ENCODE measurements at regions not wholly inside any gene's neighbourhood (a gene's known extent, or its start where the extent isn't known, plus 50 kb on each side); places are given as distances from the start of the nearest gene placed in this dataset.

DNA sequence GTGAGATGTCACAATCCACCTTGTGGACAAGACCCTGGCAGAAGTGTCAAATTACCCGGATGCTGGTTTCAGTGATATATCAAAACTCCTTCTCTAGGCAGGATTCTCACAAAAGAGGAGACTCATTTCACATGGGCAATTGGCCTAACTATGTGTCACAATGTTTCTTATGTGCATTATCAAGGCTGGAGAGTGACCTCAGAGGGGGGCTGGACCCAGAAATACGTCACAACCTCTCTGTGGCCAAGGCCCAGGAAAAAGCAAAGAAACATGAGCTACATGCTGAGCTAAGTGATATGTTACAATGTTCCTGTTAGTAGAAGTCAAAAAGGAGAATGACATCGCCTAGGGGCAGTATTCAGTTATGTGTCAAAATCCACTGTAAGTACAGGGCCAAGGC lies 1031.2 kb upstream of the AMELY start:
- ATAC-seq (no peak), DNase-seq (no peak)
- Mint-ChIP-seq H3K4me1 (no peaks in the 10 kb centered on the region), H3K27me3 (no peaks in the 10 kb centered on the region), H3K27ac (no peak overlapping the region), H3K9me3 (no peaks in the 10 kb centered on the region), H3K4me3 (no peak overlapping the region)

DNA sequence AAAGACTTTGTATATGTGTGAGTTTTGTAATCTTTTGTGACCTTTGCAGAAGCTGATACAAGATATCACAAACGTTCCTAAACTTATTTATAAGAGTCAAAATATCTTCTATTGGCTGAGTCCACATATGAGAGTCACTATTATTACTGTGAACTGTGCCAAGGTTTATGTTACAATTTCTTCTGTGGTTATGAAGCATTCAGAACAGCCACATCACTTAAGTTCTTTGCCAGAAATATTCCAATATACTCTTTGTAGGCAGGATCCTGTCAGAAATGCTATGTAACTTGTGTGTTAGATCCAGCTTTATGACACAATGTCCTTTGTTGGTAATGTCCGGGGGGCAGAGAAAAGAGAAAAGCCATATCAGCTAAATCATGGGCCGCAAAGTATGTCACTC lies 1030.3 kb upstream of the AMELY start:
- Mint-ChIP-seq H3K4me1 (no peaks in the 10 kb centered on the region), H3K27ac (no peak overlapping the region), H3K27me3 (no peaks in the 10 kb centered on the region), H3K9me3 (no peaks in the 10 kb centered on the region), H3K4me3 (no peak overlapping the region)
- DNase-seq (no peak), ATAC-seq (no peak)

DNA sequence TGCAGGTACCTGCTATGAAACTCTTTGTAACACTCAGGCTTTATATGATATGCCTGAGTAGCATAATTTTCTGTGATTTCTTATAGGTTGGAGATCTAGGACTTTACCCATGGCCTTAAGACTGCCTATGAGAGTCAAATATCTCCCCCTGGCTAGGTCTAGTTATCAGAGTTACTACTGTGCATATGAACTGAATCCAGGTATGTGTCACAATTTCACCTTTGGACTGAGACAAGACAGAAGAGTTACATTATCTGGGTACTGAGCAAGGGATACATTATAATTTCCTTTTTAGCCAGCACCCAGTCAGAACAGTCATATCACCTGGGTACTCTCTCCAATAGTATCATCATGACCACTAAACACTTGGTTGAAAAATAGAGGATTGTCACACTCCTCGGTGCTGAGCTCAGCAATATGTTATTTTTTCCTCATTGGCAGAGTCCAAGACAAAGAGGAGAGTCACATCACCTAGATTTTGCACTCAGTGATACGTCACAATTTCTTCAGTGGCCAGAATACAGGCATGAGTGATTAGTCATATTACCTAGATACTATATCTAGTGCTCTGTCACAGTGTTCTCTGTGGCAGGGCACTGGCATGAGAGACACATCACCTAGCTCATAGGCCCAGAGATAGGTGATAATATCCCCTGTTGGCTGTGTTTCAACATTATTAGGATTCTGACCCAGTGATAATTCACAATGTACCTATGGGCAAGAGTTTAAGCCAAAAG lies 1027.6 kb upstream of the AMELY start:
- Mint-ChIP-seq H3K4me3 (no peak overlapping the region), H3K9me3 (no peaks in the 10 kb centered on the region), H3K4me1 (no peaks in the 10 kb centered on the region), H3K27ac (no peak overlapping the region), H3K27me3 (no peaks in the 10 kb centered on the region)
- ATAC-seq: peak; percentile 35
- DNase-seq: no peak

DNA sequence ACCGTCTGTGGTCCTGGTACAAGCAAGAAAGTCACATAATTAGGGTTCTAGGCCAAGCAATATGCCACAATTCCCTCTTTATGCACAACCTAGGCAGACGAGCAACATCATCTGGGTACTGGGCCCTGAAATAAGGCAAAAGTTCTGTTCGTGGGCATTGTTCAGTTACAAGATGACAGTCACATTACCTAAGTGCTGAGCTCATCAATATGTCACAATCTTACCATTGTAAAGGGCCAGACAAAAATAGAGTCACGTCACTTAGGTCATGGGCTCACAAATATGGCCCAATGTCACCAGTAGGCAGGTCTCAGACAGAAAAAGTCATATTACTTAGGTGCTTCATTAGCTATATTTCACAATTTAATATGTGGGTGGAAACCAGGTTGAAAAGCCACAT lies 1025.3 kb upstream of the AMELY start:
- H3K4me3 Mint-ChIP-seq: no peak overlapping the region
- H3K27me3 Mint-ChIP-seq: no peaks in the 10 kb centered on the region
- DNase-seq (no peak), ATAC-seq (no peak)
- no peak overlapping the region for H3K27ac Mint-ChIP-seq
- H3K9me3 Mint-ChIP-seq: no peaks in the 10 kb centered on the region
- no peaks in the 10 kb centered on the region for H3K4me1 Mint-ChIP-seq

DNA sequence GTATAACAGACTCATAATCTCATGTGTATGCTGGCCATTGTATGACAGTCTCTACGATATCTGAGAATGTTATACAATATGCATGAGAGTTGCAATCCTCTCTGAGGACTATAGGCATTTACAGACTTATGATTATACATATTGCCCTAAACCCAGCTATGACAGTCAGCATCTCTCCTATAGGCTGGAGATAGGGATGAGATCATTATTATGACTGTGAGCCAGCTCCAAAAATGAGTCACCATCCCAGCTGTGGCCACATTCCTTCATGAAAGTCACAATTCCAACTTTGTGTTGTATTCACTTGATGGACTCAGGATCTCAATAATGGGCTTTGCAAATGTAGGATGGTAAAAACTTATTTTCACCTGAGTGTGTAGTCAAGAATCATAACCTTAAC lies 1024.5 kb upstream of the AMELY start:
- no peak for ATAC-seq
- no peaks in the 10 kb centered on the region for H3K27me3 Mint-ChIP-seq

DNA sequence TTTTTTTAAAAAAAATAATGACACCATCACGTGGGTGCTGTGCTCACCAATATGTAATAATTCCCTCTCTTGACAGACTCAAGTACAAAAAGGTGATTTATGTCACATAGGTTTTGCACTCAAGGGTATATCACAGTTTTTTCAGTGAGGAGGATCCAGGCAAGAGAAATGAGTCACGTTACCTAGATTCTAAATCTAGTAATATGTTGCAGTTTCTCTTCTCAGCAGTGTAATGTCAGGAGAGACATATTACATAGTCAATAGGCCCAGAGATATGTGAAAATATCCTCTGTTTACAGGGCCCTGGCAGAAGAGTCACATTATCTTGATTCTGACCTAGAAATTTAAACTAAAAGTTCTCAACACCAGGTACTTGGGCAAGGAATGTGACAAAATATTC lies 1024.1 kb upstream of the AMELY start:
- DNase-seq (no peak), ATAC-seq (peak; percentile 30)
- no peaks in the 10 kb centered on the region for H3K27me3 Mint-ChIP-seq
- no peak overlapping the region for H3K27ac Mint-ChIP-seq
- H3K4me3 Mint-ChIP-seq: no peak overlapping the region
- no peaks in the 10 kb centered on the region for H3K4me1 Mint-ChIP-seq
- no peaks in the 10 kb centered on the region for H3K9me3 Mint-ChIP-seq

More for the DNA sequence above, 1024.5 kb upstream of the AMELY start:
- DNase-seq: no peak
- Mint-ChIP-seq H3K4me1 (no peaks in the 10 kb centered on the region), H3K9me3 (no peaks in the 10 kb centered on the region), H3K27ac (no peak overlapping the region), H3K4me3 (no peak overlapping the region)

DNA sequence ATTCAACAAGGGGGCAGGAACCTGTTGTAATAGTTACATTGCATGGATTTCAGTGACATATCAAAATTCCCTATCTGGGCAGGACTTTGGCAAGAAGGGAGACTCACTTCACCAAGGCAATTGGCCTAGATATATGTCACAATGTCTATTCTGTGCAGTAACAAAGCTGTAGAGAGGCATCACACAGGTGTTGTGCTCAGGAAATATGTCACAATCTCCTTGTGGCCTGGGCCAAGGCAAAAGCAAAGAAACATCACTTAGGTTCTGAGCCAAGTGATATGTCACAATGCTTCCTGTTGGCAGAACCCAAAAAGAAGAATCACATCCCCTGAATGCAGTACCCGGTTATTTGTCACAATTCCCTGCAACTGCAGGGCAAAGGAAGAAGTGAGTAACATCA lies 1020.9 kb upstream of the AMELY start:
- H3K4me1 Mint-ChIP-seq: no peaks in the 10 kb centered on the region
- DNase-seq (no peak), ATAC-seq (no peak)
- H3K27ac Mint-ChIP-seq: no peak overlapping the region
- H3K27me3 Mint-ChIP-seq: no peaks in the 10 kb centered on the region
- H3K9me3 Mint-ChIP-seq: no peaks in the 10 kb centered on the region
- H3K4me3 Mint-ChIP-seq: no peak overlapping the region

DNA sequence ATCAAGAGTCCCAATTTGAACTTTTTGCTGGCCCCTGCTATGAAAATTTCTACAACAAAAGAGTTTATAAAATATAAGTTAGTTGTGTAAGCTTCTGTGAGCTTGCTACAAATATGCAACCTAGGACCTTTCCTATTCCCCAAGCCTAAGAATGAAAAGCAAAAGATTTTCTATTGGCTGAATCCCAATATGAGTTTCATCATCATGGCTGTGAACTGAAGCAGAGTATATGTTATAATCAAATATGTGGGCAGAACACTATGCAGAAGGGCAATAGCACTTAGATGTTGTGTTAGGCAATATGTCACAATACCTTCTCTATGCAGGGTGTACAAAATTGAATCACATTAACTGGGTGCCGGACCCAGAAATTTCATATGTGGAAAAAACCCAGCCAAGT lies 1018.3 kb upstream of the AMELY start:
- H3K9me3 Mint-ChIP-seq: no peaks in the 10 kb centered on the region
- ATAC-seq (no peak), DNase-seq (no peak)
- no peak overlapping the region for H3K27ac Mint-ChIP-seq
- H3K4me1 Mint-ChIP-seq: no peaks in the 10 kb centered on the region
- no peak overlapping the region for H3K4me3 Mint-ChIP-seq
- H3K27me3 Mint-ChIP-seq: no peaks in the 10 kb centered on the region

DNA sequence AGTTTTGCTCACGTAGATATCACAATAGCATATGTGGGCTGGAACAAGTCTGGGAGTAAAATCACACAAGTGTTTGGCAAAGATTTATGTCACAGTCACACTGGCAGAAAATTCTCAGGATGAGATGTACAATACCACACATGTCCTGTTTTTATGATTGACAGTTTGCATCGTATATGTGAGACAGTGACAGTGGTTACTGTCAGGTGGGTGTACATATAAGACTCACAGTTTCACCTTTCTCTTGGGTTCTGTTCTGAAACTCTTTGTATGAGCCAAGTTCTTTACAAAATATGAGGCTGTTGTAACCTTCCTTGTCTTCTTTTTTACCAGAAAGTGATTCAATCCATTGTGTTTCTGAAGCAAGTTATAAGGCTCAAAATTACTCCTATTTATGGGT lies 1012.5 kb upstream of the AMELY start:
- H3K4me1 Mint-ChIP-seq: no peaks in the 10 kb centered on the region
- DNase-seq: no peak
- H3K4me3 Mint-ChIP-seq: no peak overlapping the region
- ATAC-seq: peak; percentile 71
- no peaks in the 10 kb centered on the region for H3K9me3 Mint-ChIP-seq
- H3K27ac Mint-ChIP-seq: peak overlapping the region in 1 of 2 donors; percentile 33
- no peaks in the 10 kb centered on the region for H3K27me3 Mint-ChIP-seq

DNA sequence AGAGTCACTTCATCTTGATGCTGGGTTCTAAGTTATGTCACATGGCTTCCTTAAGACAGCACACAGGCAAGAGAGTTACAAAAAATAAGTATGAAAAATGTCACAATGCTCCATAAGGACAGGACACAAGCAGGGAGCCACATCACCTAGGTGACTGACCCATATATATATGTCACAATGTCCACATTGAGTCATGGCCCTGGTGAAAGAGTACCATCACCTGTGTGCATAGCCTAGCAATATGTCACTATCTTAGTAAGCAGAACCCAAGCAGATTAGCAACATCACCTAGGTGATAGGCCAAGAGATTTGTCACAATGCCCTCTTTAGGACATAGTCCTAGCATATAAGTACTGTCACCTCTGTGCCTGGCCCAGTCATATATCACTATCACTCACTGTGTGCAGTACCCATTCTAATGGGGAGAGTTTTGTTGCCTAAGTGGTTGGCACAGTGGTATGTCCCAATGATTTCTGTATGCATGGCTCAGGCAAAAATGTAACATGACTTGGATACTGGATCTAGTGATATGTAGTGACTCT lies 1012.0 kb upstream of the AMELY start:
- no peaks in the 10 kb centered on the region for H3K9me3 Mint-ChIP-seq
- H3K27me3 Mint-ChIP-seq: no peaks in the 10 kb centered on the region
- ATAC-seq (peak; percentile 86), DNase-seq (peak in 1 of 2 donors; percentile 24)
- H3K27ac Mint-ChIP-seq: peak overlapping the region in 1 of 2 donors; percentile 33
- H3K4me3 Mint-ChIP-seq: no peak overlapping the region
- no peaks in the 10 kb centered on the region for H3K4me1 Mint-ChIP-seq

DNA sequence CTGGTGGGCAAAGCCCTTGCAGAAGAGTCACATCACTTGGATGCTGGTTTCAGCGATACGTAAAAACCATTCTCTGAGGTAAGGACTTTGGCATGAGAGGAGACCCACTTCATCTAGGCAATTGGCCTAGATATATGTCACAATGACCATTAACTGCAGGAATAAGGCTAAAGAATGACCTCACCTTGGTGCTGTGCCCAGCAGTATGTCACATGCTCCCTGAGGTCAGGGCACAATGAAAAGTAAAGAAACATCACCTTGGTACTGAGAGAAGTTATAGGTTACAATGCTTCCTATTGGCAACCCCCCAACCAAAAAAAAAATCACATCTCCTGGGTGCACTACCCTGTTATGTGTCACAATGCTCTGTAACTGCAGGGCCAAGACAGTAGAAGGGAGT lies 1008.8 kb upstream of the AMELY start:
- H3K4me1 Mint-ChIP-seq: no peaks in the 10 kb centered on the region
- no peak overlapping the region for H3K27ac Mint-ChIP-seq
- DNase-seq (no peak), ATAC-seq (no peak)
- H3K9me3 Mint-ChIP-seq: no peaks in the 10 kb centered on the region
- no peaks in the 10 kb centered on the region for H3K27me3 Mint-ChIP-seq
- no peak overlapping the region for H3K4me3 Mint-ChIP-seq

DNA sequence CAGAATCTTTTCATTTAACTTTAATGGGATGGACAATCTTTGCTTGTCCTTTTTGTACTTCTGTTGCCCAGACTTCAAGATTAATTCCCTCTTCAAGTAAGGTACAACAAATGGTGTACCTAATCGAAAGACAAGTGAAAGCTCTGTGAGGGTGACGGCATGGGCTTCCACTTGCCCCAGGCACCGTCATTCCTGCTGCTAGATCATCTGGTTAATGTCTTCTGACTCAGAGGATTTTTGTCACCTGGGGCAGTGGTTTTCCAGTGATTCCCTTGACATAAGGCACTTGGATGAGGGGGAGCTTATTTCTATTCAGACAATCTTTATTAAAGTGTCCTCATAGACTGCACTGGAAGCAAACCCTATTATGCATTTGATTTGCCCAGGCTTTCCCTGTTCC lies 977.0 kb upstream of the AMELY start:
- no peak for ATAC-seq
- H3K27ac Mint-ChIP-seq: no peak overlapping the region
- no peak for DNase-seq

DNA sequence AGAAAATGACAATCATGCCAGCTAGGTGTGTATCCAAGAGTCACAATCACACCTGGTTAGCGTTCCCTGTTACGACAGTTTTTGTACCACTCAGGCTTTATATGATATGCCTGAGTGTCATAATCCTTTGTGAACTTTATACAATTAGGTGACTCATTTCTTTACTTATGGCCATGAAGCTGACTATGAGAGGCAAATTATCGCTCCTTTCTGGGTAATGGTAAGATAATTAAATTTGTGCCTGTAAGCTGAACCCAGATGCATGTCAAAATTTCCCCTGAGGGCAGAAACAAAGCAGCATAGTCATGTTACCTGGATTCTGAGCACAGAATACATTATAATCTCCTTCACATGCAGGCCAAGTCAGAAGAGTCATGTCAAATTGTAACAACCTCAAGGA lies 970.1 kb upstream of the AMELY start:
- H3K9me3 Mint-ChIP-seq: no peaks in the 10 kb centered on the region
- H3K27me3 Mint-ChIP-seq: no peaks in the 10 kb centered on the region

More for the DNA sequence above, 977.0 kb upstream of the AMELY start:
- Mint-ChIP-seq H3K9me3 (no peaks in the 10 kb centered on the region), H3K4me1 (no peaks in the 10 kb centered on the region), H3K27me3 (no peaks in the 10 kb centered on the region), H3K4me3 (no peak overlapping the region)

DNA sequence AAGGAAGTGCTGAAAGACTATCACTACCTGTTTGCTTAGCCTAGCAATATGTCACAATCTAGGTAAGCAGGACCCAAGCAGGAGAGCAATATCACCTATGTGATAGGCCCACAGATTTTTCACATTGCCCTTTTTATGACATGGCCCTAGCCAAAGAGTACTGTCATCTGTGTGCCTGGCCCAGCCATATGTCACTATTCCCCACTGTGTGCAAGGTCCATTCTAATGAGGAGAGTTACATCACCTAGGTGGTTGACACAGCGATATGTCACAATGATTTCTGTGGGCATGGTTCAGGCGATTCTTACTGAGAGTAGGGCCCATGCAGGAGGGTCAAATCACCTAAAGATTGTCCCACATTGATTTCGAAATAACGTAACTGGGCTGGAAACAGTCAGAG lies 967.7 kb upstream of the AMELY start:
- Mint-ChIP-seq H3K4me1 (no peaks in the 10 kb centered on the region), H3K4me3 (no peak overlapping the region), H3K9me3 (no peaks in the 10 kb centered on the region), H3K27ac (no peak overlapping the region), H3K27me3 (no peaks in the 10 kb centered on the region)
- no peak for ATAC-seq
- no peak for DNase-seq

More for the DNA sequence above, 970.1 kb upstream of the AMELY start:
- DNase-seq (no peak), ATAC-seq (no peak)
- H3K4me1 Mint-ChIP-seq: no peaks in the 10 kb centered on the region
- H3K4me3 Mint-ChIP-seq: no peak overlapping the region
- no peak overlapping the region for H3K27ac Mint-ChIP-seq

DNA sequence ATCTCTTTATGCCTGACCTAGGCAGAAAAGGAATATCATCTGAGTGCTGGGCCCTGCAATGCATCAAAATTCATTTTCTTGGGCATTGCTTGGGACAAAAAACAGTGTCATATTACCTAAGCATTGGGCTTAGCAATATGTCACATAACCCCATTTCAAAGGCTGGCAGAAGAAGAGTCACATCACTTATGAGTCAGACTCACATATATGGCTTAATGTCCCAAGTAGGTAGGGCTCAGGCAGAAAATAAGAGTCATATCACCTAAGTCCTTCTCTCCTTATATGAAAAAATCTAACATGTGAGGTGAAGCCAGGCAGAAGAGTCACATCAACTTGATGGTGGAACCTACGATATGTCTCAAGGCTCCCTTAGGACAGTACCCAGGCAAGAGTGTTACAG lies 967.2 kb upstream of the AMELY start:
- no peak for DNase-seq
- peak; percentile 45 for ATAC-seq

DNA sequence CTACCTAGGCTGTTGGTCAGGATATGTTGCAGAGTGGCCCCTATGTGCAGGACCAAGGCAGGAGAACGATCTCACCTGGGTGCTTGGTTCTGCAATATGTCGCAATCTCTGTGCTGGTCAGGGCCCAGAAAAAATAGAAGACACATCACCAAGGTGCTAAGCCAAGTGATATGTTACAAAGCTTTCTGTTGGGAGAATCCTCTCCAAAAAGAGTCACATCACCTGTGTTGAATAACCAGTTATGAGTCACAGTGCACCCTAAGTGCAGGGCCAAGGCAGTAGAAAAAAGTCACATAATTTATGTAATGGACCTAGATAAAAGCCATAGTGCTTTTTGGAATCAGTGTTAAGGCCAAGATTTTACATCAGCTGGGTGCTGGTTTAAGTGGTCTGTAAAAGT lies 965.9 kb upstream of the AMELY start:
- Mint-ChIP-seq H3K27ac (no peak overlapping the region), H3K4me1 (no peaks in the 10 kb centered on the region), H3K27me3 (no peaks in the 10 kb centered on the region), H3K4me3 (no peak overlapping the region), H3K9me3 (no peaks in the 10 kb centered on the region)
- ATAC-seq (no peak), DNase-seq (no peak)

More for the DNA sequence above, 967.2 kb upstream of the AMELY start:
- H3K4me3 Mint-ChIP-seq: no peak overlapping the region
- no peaks in the 10 kb centered on the region for H3K27me3 Mint-ChIP-seq
- no peak overlapping the region for H3K27ac Mint-ChIP-seq
- no peaks in the 10 kb centered on the region for H3K9me3 Mint-ChIP-seq
- H3K4me1 Mint-ChIP-seq: no peaks in the 10 kb centered on the region

DNA sequence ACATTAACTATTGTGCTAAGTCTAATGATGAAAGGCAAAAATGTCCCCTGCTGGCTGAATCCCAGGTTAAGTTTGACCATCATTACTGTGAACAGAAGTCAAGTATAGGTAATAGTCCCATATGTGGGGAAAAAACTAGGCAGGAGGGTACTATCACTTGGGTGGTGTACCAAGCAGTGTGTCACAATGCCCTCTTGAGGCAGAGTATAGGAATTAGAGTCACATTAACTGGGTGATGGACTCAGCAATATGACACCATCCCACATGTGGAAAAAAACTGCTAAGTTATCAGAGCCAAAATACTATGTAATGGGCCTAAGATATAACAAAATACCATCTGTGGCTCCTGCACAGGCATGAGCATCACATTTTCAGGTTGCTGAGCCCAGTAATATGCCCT lies 962.5 kb upstream of the AMELY start:
- peak; percentile 79 for ATAC-seq
- DNase-seq: peak in 1 of 2 donors; percentile 9

More for the DNA sequence above, 962.5 kb upstream of the AMELY start:
- Mint-ChIP-seq H3K27ac (no peak overlapping the region), H3K27me3 (no peaks in the 10 kb centered on the region), H3K4me1 (no peaks in the 10 kb centered on the region), H3K9me3 (no peaks in the 10 kb centered on the region), H3K4me3 (no peak overlapping the region)
